ENCODE measurements at regions not wholly inside any gene's neighbourhood (a gene's known extent, or its start where the extent isn't known, plus 50 kb on each side); places are given as distances from the start of the nearest gene placed in this dataset.

GRCh38 chr1:239322369-239322768, 64.0 kb upstream of the CHRM3 start:
- no peak for DNase-seq (ENCODE audit: low spot score)

- DNase-seq (ENCODE audit: low spot score): no peak
Observed at GRCh38 chr1:239321877-239322276, 64.5 kb upstream of the CHRM3 start.

GRCh38 chr1:239317948-239318347, 68.4 kb upstream of the CHRM3 start:
- no peak for DNase-seq (ENCODE audit: low spot score)

- DNase-seq (ENCODE audit: low spot score): no peak
Observed at GRCh38 chr1:239315631-239316217, 70.6 kb upstream of the CHRM3 start.

GRCh38 chr1:239311331-239311730, 75.0 kb upstream of the CHRM3 start:
- DNase-seq (ENCODE audit: low spot score): no peak

GRCh38 chr1:239308701-239309333, 77.6 kb upstream of the CHRM3 start:
- peak; percentile 28 for DNase-seq (ENCODE audit: low spot score)

GRCh38 chr1:239307886-239308285, 78.5 kb upstream of the CHRM3 start:
- DNase-seq (ENCODE audit: low spot score): no peak

- no peak for DNase-seq (ENCODE audit: low spot score)
Observed at GRCh38 chr1:239306426-239306825, 79.9 kb upstream of the CHRM3 start.

- DNase-seq (ENCODE audit: low spot score): no peak
Observed at GRCh38 chr1:239303289-239303688, 83.1 kb upstream of the CHRM3 start.

- DNase-seq (ENCODE audit: low spot score): no peak
Observed at GRCh38 chr1:239302696-239303095, 83.7 kb upstream of the CHRM3 start.

- DNase-seq (ENCODE audit: low spot score): no peak
Observed at GRCh38 chr1:239301251-239301650, 85.1 kb upstream of the CHRM3 start.

GRCh38 chr1:239297910-239298309, 88.5 kb upstream of the CHRM3 start:
- DNase-seq (ENCODE audit: low spot score): no peak

- peak; percentile 6 for DNase-seq (ENCODE audit: low spot score)
Observed at GRCh38 chr1:239293350-239294110, 92.8 kb upstream of the CHRM3 start.

- DNase-seq (ENCODE audit: low spot score): no peak
Observed at GRCh38 chr1:239288820-239289554, 97.4 kb upstream of the CHRM3 start.

- no peak for DNase-seq (ENCODE audit: low spot score)
Observed at GRCh38 chr1:239287296-239287695, 99.1 kb upstream of the CHRM3 start.

GRCh38 chr1:239283216-239283615, 103.2 kb upstream of the CHRM3 start:
- DNase-seq (ENCODE audit: low spot score): no peak

GRCh38 chr1:239282411-239282810, 104.0 kb upstream of the CHRM3 start:
- no peak for DNase-seq (ENCODE audit: low spot score)

GRCh38 chr1:239276051-239276450, 110.3 kb upstream of the CHRM3 start:
- DNase-seq (ENCODE audit: low spot score): no peak

- DNase-seq (ENCODE audit: low spot score): no peak
Observed at GRCh38 chr1:239274242-239274830, 112.0 kb upstream of the CHRM3 start.

- no peak for DNase-seq (ENCODE audit: low spot score)
Observed at GRCh38 chr1:239270509-239270908, 115.9 kb upstream of the CHRM3 start.

GRCh38 chr1:239269706-239270105, 116.7 kb upstream of the CHRM3 start:
- DNase-seq (ENCODE audit: low spot score): no peak

- DNase-seq (ENCODE audit: low spot score): no peak
Observed at GRCh38 chr1:239268941-239269340, 117.4 kb upstream of the CHRM3 start.

Data from LoVo (cell line).